Hypothalamus (tissue), 51 donors: ENCODE measurements at regions not wholly inside any gene's neighbourhood (a gene's known extent, or its start where the extent isn't known, plus 50 kb on each side); places are given as distances from the start of the nearest gene placed in this dataset.
A peak's percentile ranks its signal among the peaks of the same experiment; 100 is the strongest.

Source experiments
- DNase-seq, 51 donors: peaks; one replicate each; lab custom pipeline; 2025; lab: John Stamatoyannopoulos, UW

DNA sequence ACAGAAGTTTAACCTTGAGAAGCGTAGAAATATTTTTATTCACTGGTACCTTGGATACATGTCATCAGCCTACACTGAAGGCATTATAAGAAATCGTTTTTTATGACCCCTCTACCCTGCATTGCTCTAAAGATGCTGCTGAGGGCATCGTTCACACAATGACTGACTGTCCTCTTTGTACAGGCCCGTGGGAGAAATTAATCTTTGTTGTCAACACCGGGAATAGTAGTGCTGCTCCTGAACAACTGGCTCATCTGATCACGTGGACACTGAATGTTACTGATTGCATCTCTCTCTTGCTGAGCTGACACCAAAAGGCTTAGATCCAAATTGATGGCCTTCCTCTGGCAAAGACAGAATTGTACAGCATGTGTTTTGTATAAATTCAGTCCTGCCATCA, 157.1 kb upstream of the SMLR1 start:
- DNase-seq, result no peak

- DNase-seq, result no peak
Measured at GRCh38 chr6:130671119-130671518, 156.1 kb upstream of the SMLR1 start.

DNA sequence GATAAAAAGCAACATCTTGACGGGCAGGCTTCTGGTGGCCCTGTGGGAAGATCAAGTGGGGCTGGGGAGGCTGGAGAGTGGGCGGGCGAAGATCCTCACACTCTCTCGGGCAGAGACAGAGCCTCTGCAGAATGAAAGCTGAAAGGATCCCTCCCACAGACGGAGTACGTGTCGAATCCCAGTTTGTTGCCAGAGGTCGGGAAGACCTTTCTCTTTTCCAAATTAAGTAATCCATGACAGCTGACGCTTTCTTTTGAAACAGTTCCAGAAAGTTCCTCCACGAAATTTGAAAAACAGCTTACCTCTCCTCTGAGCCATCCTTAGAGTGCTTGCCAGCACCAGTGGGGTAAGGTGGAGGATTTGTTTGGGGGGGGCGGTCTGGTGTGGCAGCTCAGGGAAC, 155.6 kb upstream of the SMLR1 start:
- DNase-seq, result no peak

DNA sequence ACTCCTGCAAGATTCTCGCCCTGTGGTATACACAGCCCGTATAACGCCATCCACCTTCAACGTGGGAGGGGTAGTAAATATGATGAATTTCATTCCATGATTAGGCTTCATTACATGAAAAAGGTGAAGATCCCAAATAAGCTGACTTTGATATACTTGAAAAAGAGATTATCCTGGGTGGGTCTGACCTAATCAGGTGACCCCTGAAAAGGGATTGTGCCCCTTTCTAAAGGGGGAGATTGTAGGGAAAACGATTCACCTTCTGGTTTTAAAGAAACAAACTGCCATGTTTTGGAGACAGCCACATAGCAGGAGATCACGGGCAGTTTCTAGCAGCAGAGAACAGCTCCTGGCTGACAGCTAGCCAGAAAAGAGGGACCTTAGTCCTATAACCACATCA, 155.1 kb upstream of the SMLR1 start:
- no peak for DNase-seq

GRCh38 chr6:130674604-130675003, 152.6 kb upstream of the SMLR1 start:
- no peak for DNase-seq

DNA sequence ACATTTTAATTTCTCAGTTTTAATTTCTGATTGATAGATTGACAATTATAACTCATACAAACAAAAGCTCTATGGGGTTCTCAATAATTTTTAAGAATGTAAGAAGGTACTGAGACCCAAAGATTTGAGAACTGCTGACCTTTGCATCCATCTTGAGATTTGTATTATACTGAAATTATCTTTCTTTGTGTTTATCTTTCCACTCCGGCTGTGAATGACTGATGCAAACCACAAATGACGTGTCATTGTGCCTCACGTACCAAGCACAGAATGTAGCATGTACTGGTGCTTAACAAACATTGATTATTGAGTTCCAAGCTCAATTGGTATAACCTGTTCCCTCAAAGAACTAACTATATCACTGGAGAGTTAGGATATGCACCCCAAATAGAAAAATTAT, 152.1 kb upstream of the SMLR1 start:
- no peak for DNase-seq

DNA sequence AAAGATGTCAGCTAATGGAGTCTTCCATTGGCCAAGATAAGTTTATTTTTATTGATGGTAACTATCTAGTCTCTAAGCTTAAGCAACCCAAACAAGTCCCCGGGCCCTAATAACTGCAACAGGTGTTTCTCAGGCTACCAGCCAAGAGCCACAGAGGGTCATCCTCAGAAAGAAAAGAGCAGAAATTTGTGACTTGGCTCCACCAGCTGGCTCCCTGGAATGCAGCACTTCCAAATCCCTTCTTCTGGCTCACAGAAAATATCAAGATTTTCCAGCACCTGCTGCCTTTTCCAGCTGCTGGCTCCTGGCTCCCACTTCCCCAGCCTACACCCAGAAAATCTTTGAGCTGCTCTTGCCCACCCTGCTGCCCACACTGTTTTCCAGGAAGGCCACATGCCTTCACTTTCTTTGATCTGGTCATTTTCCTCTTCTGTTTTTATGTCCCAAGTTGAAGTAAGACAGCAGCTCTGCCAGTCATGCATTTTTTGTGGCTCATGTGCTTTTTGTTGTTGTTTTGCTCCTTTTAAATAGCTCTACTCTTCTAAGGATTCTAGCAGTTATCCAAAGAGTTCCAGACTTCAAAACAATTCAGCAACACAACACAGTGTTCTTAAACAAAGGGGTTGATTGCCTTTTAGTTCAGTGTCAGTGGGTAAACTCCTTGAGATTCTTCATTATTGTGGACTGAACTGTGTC, 151.0 kb upstream of the SMLR1 start:
- no peak for DNase-seq

DNA sequence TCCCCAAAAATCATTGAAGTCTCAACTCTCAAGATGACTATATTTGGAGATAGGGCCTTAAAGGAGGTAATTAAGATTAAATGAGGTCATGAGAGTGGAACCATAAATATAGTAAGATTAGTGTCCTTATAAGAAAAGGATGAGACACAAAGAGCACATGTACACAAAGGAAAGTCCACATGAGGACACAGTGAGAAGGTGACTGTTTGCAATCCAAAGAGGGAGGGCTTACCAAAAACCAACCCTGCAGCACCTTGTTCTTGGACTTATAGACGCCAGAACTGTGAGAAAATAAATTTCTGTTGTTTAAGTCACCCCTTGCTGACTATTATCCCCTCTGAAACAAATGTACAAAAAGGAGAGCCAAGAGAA, 150.4 kb upstream of the SMLR1 start:
- no peak for DNase-seq

GRCh38 chr6:130677312-130677711, 149.9 kb upstream of the SMLR1 start:
- no peak for DNase-seq

DNA sequence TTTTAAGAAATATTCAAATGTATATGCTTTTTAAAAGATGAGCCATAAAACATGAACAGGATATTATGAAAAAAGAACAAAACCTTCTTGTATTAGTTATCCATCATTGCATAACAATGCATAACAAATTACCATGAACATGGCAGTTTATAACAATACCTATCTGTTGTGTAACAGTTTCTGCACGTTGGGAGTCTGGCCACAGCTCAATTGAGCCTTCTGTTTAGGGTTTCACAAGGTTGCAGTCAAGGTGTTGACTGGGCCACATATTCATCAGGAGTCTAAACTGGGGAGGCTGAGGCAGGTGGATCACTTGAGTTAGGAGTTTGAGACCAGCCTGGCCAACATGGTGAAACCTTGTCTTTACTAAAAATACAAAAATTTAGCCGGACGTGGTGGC, 149.4 kb upstream of the SMLR1 start:
- no peak for DNase-seq

DNA sequence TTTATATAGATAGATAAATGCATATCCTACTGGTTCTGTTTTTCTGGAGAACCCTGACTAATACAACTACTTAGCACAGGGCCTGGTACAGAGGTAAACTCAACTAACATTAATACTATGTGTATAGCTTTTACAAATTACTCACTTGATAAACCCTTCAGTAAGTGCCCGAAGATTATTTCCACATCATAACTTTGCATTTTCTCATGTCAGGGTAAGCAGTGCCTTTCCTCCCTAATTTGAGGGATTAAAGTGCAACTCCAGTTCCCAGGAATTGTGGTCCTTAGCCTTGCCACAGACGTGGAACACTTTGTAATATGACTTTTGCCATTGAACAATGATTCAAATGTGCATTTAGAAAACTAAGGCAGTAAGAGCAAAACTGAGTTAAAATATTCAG, 147.5 kb upstream of the SMLR1 start:
- no peak for DNase-seq

DNA sequence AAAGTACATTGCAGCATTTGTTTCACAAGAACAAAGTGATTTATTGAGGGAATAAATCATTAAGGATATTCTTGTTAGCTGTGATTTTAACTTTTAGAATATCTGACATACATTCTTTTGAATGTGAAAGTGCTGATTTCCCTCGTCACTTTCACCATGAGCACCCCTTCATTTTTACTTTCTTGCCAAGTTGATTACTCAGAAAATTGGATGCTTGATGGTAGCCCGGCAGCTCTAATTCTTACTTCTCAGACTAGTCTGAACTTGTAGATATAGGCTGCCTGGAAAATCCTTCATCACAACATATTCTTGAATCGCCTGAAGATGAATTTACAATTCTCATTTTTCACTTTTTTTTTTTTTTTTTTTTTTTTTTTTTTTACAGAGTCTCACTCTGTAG, 147.1 kb upstream of the SMLR1 start:
- DNase-seq, result no peak

DNA sequence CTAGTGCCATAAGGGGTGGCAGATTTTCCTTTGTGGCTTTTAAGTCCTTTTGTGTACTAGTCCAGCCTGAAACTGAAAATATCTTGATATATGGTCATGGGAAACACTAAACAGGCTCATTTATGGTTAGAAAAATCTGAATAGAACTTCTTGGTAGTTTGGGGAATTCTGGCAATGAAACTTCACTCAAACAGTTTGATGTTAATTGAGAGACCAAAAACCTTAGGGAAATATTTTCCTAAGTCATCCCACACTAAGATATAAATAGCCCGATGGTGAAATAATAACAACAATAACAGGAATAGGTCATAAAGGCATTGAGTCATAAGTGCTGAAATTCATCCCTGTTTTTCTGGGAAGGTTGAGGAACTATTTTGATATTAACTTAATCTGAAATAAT, 146.2 kb upstream of the SMLR1 start:
- no peak for DNase-seq

GRCh38 chr6:130682066-130682465, 145.1 kb upstream of the SMLR1 start:
- DNase-seq, result no peak

GRCh38 chr6:130683761-130684517, 143.3 kb upstream of the SMLR1 start:
- DNase-seq, result no peak

DNA sequence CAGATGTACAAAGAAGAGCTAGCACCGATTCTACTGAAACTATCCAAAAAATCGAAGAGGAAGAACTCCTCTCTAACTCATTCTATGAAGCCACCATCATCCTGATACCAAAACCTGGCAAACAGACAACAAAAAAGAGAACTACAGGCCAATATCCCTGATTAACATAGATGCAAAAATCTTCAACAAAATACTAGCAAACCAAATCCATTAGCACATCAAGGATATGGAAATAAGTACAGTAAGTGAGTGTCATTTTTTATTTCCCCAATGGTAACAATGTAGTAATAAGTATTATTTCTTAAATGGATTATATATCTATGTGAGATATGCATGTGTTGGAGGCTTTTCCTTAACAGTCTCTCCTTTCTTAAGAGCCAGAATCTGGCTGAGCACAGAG, 134.5 kb upstream of the SMLR1 start:
- no peak for DNase-seq

DNA sequence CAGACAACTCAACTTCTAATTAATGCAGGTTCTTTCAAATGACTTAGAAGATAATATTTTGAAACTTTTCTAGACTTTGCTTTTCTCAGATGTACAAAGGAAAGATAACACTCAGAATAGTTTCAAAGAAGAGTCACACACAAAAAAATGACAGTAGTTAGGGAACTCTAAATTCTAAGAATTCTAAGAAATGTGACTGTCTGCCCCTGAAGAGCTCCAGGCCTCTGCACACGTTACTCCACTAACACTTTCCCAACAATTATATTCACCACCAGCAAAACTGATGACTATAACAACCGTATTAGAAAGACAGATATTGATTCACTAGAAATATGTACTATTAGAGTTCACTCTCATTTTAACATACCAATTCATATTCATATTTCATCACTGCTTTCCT, 133.3 kb upstream of the SMLR1 start:
- no peak for DNase-seq

- DNase-seq, result no peak
Measured at GRCh38 chr6:130694606-130695005, 132.6 kb upstream of the SMLR1 start.

DNA sequence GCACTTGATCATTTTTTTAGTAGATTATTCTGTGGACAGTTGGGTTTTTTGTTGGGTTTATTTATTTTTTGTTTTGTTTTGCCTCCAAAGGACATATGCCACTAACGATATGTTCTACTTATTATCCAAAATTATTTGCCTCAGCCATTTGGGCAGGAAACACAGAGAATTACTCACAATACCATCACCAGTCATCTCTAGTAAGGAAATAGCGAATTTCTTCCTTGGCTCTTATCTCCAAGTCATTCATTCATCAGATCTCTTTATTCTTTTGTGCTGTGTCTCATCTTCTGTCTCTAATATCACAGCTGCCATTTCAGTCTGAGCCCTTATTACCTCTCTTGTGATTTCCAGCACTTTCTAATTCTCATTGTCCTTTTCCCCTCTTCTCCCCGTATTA, 130.4 kb upstream of the SMLR1 start:
- no peak for DNase-seq

DNA sequence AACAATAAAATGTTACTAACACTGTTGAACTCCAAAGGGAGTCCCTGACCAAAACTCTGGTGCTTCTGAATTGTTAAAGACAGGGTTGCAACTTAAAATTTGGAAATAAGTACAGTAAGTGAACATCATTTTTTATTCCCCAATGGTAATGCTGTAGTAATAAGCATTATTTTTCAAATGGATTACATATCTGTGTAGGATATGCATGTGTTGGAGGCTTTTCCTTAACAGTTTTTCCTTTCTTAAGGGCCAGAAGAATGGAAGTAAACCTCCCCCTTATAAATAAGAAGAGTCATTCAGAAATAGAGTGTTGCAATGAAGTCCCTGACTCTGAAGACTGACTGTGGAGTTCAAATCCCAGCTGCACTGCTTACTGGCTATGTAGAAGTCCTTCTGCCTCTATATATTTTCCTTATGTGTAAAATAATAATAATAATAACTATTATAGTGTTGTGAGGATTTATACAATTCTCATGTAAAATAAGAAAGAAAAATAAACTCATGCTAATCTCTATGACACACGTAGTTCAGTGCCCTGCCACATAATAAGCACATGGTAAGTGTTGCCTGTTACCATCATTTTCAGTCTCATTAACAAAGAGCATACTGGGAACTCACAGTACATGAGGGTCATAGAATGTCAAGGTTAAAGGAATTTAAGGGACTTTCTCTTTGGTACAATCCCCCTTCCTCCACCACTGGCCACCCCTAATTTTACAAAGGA, 129.8 kb upstream of the SMLR1 start:
- no peak for DNase-seq

DNA sequence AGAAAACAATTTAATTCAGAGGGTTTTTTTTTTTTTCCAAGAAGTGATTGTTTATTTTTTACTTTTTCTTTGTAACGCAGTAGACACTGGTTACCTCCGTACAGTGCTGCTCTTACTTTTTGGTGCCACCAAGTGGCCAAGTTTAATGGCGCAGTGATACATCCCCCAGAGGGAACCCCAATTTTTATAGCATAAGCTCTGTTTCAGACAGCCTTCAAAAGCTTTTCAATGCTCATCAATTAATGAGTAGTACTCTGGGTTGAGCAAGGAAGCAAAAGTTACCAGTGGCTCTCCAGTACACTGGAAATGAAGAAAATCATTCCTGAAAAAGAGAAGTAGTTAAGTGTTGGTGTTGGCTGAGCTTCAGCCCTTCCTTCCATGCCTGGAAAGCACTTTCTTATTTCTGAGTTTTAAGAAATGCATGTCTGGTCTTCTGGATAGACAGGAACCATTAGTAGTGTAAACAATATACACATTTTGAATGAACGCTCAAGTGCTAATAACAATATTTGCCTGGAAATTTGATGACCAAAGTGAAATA, 129.1 kb upstream of the SMLR1 start:
- peak in 9 of 51 donors; percentile 1 to 25 (median 4) for DNase-seq

DNA sequence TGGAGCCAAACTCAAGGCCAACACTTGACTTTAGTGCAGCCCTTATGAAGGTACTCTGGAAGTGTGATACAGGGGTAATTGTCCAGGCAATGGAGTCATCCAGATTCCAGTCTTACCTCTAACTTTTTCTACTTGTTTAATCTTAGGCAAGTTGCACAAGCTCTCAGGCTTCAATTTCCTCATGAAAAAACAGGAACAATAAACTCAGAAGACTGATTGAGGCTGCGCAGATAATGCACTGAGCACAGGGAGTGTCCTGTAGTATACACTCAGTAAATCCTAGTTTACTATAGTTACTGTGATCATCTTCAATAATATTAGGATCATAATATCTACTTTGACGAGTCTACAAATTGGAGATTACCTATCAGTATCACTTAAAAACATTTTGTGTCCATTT, 127.5 kb upstream of the SMLR1 start:
- DNase-seq, result no peak
